ENCODE measurements at regions not wholly inside any gene's neighbourhood (a gene's known extent, or its start where the extent isn't known, plus 50 kb on each side); places are given as distances from the start of the nearest gene placed in this dataset.

- TF ChIP-seq POLR2AphosphoS5 (IDR thresholded peaks at IDR 0.05) (no peak), CTCF (IDR thresholded peaks at IDR 0.05) (no peak)
These were observed 175.3 kb upstream of the CREB1 start for GRCh38 chr2:207354462-207354861.

Measured in breast epithelium (tissue), 3 donors.